ENCODE measurements at regions not wholly inside any gene's neighbourhood (a gene's known extent, or its start where the extent isn't known, plus 50 kb on each side); places are given as distances from the start of the nearest gene placed in this dataset.
"Not testable (repeated sequence)": the region's sequence is repeated elsewhere in the genome, so short reads cannot be mapped to it uniquely, and the experiment has no call there.

DNA sequence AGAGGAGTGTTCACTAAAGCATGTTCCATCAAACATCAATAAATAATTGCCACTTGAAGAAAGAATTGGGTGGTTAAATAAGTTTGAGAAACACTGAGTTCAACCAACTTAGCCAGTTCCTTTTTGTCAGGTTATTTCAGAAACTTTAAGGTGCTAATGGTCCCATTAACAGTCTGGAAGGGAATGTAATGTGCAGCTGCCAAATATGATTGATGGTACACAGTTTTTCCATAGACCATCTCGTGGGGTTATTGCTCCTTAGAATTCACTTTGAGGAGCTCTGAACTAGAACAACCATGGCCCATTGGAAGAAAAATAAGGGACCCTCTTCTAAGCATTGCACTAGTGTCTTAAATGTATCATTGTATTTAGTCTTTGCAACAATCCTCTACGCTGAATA, 185.8 kb upstream of the NR2F2 start:
- no peak for DNase-seq
- intact Hi-C loops (cut with DNase I): no loop called here
- no peak for ATAC-seq

DNA sequence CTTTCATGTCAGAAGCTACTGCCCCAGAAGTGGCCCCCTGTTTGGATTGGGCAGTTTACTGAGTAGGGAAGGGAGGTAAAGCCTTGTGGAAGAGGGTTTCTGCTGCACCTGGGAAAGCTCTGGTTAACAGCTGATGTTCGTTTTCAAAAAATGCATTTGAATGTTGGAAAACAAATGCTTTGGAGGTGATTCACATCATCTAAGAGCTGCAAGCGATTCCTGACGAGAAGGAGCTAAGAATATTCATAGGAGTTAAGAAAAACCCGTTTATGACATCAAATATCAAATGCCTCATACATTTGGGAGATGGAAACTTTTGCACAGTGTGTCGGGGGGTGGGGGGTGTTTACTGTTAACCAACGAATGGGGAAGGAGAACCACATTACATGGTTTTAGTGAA, 183.8 kb upstream of the NR2F2 start:
- DNase-seq (no peak), ATAC-seq (no peak)
- intact Hi-C loops (cut with DNase I): no loop called here

GRCh38 chr15:96147267-96147666, 183.2 kb upstream of the NR2F2 start:
- ATAC-seq: no peak
- DNase-seq: no peak
- intact Hi-C loops (cut with DNase I): no loop called here

DNA sequence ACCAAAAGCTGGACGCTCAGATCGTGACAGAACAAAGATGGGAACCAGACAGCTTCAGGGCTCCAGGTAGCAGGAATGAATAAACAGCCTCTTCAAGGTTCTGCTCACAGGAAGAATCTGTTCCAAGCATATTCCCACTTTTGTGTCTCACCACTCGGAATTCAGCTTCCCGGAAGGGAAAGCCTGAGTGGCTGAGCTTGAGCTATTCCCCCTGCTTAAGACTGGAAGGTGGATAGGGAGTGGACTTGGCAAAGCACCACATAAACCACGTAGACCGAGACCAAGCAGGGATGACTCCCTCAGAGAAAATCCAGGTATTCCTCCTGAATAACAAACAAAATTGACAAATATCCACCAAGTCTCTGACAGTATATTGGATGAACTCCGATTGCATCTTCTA, 180.2 kb upstream of the NR2F2 start:
- DNase-seq (no peak), ATAC-seq (peak in 1 of 2 donors; percentile 76)
- intact Hi-C loops (cut with DNase I): loop anchor here in 1 of 2 donors (10.0 kb wide), 1 partner anchor 115 kb away; no protein-coding TSS in a partner anchor

- not testable (repeated sequence) for DNase-seq, ATAC-seq
- intact Hi-C loops (cut with DNase I): loop anchor here in 1 of 2 donors (10.0 kb wide), 1 partner anchor 113 kb away; no protein-coding TSS in a partner anchor
Observed at GRCh38 chr15:96151749-96152148, 178.8 kb upstream of the NR2F2 start.

GRCh38 chr15:96153929-96154328, 176.6 kb upstream of the NR2F2 start:
- no peak for ATAC-seq
- intact Hi-C loops (cut with DNase I): loop anchor here in 1 of 2 donors (10.0 kb wide), 1 partner anchor 111 kb away; no protein-coding TSS in a partner anchor
- no peak for DNase-seq

- no peak for DNase-seq
- intact Hi-C loops (cut with DNase I): loop anchor here in 1 of 2 donors (10.0 kb wide), 1 partner anchor 106 kb away; no protein-coding TSS in a partner anchor
Observed at GRCh38 chr15:96158938-96159337, 171.6 kb upstream of the NR2F2 start.

GRCh38 chr15:96160269-96160668, 170.2 kb upstream of the NR2F2 start:
- DNase-seq: peak; percentile 62
- ATAC-seq: peak; percentile 67 to 71
- intact Hi-C loops (cut with DNase I): no loop called here

More at GRCh38 chr15:96158938-96159337, 171.6 kb upstream of the NR2F2 start:
- ATAC-seq: peak; percentile 63 to 75

DNA sequence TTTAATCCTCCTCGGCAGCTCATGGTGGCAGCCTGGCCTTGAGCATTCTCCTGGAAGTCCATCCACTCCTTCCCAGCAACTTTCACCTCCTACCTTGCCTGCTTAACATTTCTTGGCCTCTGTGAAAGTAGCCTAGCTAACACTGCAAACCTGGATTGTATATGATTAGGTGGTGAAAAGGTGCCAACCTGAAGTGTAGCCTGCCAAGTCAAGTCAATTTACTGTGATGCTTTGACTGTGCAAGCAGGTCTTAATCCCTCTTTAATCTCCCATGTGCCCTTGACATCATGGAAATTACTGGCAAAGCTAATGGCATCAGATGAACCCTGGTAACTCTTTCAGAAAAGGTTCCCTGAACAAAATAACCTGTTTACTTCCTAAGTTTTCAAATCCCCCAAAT, 169.7 kb upstream of the NR2F2 start:
- intact Hi-C loops (cut with DNase I): no loop called here
- DNase-seq: no peak
- ATAC-seq: no peak

- intact Hi-C loops (cut with DNase I): no loop called here
- no peak for ATAC-seq
Observed at GRCh38 chr15:96162322-96162721, 168.2 kb upstream of the NR2F2 start.

GRCh38 chr15:96165081-96165480, 165.4 kb upstream of the NR2F2 start:
- intact Hi-C loops (cut with DNase I): no loop called here
- DNase-seq: no peak
- no peak for ATAC-seq

More at GRCh38 chr15:96162322-96162721, 168.2 kb upstream of the NR2F2 start:
- no peak for DNase-seq

DNA sequence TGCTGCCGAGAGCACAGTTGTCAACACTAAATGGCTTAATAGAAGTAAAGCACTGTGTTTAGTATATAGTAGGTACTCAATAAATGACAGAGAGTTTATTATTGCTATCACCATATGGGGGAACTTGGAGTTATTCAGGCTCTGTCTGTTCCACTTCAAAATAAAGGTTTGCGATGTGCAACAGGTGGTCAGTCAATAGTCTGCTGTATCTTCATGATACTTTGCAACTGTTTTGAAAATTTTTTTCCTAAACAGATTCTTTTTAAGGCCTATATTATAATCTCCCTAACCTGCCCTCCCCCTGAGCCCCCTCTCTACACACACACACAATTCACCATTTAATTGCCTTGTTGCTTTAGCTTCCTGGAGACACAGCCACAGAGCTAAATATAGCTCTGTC, 164.7 kb upstream of the NR2F2 start:
- intact Hi-C loops (cut with DNase I): no loop called here
- ATAC-seq (no peak), DNase-seq (no peak)

DNA sequence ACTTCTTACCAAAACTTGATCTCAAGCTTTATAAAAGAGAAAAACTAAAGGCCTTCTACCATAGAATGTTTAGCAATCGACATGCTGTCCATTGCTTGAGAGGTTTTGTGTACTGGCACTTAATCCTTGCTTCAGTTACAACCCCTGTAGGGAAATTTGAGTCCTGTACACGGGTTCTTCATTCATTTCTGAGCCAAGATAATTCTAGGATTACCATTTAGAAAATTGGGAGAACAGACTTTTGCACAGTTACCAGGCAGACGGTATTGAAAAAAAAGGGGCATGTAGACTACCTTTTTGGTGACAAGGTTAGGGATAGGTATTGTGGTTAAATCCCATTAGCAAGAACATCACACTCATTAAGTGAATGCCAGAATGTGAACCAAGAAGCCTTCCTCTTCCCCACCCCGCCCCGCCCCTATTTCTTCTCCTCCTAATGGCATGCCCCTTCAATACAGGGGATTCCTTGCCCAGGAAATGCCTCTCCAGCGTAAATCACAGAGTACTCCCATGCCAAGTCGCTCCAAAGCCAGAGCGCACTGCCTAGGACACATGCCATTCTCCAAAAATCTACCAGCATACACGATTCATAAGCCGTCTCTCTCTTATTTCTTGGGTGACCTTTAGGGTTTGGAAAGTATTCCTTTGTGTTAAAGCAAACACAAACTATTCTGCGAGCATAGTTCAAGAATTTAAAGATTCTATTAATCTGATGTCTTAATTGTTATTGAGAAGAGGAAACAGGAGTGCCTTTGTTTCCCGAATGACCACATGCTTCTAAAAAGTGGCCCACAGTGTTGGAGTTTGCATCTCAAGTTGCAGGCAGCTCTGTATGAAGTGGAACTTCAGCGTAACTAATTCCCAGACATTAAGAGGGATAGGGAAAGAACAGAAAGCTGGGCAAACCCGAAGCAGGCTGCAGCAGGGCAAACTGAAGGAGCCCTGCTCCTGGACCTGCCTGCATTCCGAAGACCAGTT, 164.0 kb upstream of the NR2F2 start:
- intact Hi-C loops (cut with DNase I): no loop called here
- ATAC-seq: peak in 1 of 2 donors; percentile 24
- no peak for DNase-seq

GRCh38 chr15:96170616-96170978, 159.9 kb upstream of the NR2F2 start:
- ATAC-seq; DNase-seq; intact Hi-C loops (cut with DNase I): not testable (repeated sequence)

DNA sequence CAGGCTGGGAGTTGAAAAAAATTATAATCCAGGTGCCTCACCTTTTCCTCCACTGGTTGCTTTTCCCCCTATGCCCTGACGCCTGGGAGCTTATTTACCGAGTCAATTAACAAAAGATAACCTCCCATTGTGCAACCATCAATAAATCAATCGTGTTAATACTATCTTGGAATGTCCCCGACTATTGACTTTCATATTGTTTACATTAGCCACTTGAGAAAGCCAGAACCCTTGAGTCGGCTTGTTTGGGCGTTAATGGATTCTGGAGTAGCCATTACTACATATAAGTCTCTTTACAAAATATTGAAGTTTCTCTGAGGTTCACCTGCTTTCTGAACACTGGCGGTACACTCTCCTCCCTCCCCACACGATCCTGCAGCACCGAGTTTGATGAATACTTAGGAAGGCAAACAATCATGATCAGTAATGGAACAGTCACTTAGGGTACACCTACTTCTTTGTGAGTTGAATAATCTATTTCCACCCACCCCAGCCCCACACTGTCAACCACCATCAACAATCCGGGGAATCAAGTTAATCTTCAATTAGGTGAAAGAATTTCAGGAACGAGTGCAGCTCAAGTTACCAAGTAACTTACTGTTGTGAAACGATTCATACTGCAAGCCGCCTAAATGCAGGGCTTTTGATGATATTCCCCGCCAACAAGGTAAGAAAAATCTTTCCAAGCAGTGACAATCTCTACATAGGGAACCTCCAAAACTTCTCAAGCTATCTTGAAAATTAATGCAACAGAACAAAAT, 159.3 kb upstream of the NR2F2 start:
- DNase-seq (no peak), ATAC-seq (no peak)
- intact Hi-C loops (cut with DNase I): no loop called here

- ATAC-seq (no peak), DNase-seq (no peak)
- intact Hi-C loops (cut with DNase I): no loop called here
Observed at GRCh38 chr15:96171853-96172296, 158.6 kb upstream of the NR2F2 start.

GRCh38 chr15:96172417-96172816, 158.1 kb upstream of the NR2F2 start:
- DNase-seq (no peak), ATAC-seq (no peak)
- intact Hi-C loops (cut with DNase I): no loop called here

GRCh38 chr15:96176831-96177230, 153.7 kb upstream of the NR2F2 start:
- no peak for DNase-seq
- intact Hi-C loops (cut with DNase I): no loop called here
- no peak for ATAC-seq

GRCh38 chr15:96177279-96177678, 153.2 kb upstream of the NR2F2 start:
- ATAC-seq (no peak), DNase-seq (no peak)
- intact Hi-C loops (cut with DNase I): no loop called here

Measured in left cardiac atrium (tissue), 4 donors.